GM20000 (cell line): ENCODE measurements at regions not wholly inside any gene's neighbourhood (a gene's known extent, or its start where the extent isn't known, plus 50 kb on each side); places are given as distances from the start of the nearest gene placed in this dataset.

Experiments
- DNase-seq: peaks from one replicate; pipeline ENCODE4 v3.0.0; 2012; ENCODE audit warnings: low spot score
- TF ChIP-seq, protein P1 (sequence below): IDR thresholded peaks from 2 replicates; pipeline ENCODE4 v1.5.1; 2012; ENCODE audit warnings: mild to moderate bottlenecking, control low read depth; ENCODE audit errors: extremely low read depth, missing control alignments

DNA sequence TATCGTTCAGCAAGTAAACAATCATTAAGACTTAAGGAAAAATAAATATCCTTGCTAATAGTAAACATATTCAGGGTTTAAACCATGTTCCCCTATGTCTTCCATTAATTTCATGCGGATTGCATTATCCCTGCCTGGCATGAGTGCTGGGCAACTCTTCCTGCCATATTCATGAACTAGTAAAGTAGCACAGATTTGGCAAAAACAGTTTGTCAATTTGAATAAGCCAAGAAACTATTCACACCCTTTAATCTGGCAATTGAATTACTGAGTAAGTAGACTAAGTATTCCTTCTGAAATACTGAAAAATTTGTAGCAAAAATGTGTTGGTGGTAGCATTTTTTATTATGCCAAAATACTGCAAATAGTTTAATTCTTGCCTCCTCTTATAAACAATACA lies 512.0 kb downstream of the NLGN4X start:
- DNase-seq, result no peak
- TF ChIP-seq, protein P1, sequence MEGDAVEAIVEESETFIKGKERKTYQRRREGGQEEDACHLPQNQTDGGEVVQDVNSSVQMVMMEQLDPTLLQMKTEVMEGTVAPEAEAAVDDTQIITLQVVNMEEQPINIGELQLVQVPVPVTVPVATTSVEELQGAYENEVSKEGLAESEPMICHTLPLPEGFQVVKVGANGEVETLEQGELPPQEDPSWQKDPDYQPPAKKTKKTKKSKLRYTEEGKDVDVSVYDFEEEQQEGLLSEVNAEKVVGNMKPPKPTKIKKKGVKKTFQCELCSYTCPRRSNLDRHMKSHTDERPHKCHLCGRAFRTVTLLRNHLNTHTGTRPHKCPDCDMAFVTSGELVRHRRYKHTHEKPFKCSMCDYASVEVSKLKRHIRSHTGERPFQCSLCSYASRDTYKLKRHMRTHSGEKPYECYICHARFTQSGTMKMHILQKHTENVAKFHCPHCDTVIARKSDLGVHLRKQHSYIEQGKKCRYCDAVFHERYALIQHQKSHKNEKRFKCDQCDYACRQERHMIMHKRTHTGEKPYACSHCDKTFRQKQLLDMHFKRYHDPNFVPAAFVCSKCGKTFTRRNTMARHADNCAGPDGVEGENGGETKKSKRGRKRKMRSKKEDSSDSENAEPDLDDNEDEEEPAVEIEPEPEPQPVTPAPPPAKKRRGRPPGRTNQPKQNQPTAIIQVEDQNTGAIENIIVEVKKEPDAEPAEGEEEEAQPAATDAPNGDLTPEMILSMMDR, result no peak

- no peak for DNase-seq
Observed at GRCh38 chrX:5708251-5708650, 520.4 kb downstream of the NLGN4X start.

GRCh38 chrX:5702890-5703289 lies 525.8 kb downstream of the NLGN4X start:
- DNase-seq, result no peak
- TF ChIP-seq, protein P1, result no peak

More at GRCh38 chrX:5708251-5708650, 520.4 kb downstream of the NLGN4X start:
- TF ChIP-seq, protein P1, result no peak

DNA sequence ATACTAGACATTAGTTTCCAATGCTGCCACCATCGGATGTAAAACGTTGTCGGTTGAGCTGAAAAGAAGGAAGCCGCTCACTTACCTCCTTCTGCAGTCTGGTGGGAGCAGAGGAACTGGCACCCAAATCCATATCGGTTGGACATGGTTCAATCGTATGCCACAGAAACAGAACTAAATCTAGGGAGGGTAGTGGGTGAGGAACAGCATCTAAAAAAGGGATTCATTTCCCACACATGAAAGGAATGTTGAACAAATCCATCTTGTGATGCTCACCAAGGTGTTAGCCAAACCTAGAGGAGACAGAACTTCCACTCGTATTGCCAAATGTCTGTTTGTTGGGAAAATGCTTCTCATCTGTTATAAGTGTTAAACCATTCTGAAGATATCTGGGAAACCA lies 532.7 kb downstream of the NLGN4X start:
- TF ChIP-seq, protein P1, result no peak
- DNase-seq, result no peak

DNA sequence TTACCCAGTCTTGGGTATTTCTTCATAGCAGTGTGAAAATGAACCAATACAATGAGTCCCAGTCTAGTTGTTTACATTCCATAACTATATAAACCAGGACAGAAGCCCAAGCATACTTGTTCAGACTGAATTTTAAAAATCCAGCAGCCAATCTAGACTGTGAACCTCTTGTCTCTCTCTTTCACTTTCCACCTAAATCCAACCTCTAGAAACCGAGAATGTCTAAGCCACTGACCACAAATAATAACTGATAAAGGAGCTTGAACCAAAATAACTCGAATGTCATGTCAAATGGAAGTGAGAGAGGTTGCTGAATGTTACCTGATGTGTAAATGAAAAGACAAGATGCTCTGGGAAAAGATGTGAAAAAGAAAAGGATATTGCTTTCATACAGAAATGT lies 544.7 kb downstream of the NLGN4X start:
- TF ChIP-seq, protein P1, result no peak
- DNase-seq, result no peak

- TF ChIP-seq, protein P1, result no peak
- peak; percentile 1 for DNase-seq
Observed at GRCh38 chrX:5681159-5681558, 547.5 kb downstream of the NLGN4X start.

DNA sequence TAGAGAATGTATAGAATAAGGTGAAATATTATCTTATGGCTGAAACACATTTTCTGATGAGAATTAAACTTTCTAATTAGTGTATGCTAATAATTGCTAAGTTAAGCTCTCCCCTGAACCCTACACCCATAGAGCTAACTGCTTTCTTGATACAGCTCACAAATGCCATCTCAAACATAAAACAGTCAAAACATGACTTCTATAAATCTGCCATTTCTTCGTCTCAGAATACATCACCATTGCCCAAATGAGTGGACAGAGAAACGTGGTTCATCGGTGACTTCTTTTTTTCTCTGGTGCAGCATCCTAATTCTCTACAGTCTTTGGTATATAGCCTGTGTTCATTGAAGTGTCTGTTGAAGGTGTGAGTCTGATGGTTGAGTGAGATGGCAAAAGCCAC lies 554.6 kb downstream of the NLGN4X start:
- TF ChIP-seq, protein P1, result no peak

More for the DNA sequence above, 554.6 kb downstream of the NLGN4X start:
- no peak for DNase-seq
